ENCODE measurements at regions not wholly inside any gene's neighbourhood (a gene's known extent, or its start where the extent isn't known, plus 50 kb on each side); places are given as distances from the start of the nearest gene placed in this dataset.
A peak's percentile ranks its signal among the peaks of the same experiment; 100 is the strongest.

- no peak for DNase-seq (ENCODE audit: extremely low read depth, low read depth, low spot score)
Observed at GRCh38 chr14:46306267-46306666, 345.3 kb downstream of the RPL10L start.

DNA sequence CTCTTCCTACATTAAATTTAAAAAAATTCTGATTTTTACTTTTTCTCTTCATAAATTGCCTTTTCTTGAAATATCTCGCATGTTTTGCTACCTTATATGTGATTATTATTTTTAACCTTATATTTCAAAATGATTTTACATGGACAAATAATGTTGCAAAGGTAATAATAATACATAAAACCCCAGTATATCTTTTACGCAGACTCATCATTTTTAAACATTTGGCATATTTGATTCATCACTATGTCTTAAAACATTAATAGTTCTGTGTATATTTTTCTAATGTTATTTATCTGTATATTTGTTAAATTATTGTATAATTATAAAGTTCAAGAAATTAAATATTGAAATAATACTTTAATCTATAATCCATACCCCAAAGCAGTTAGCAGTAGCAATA, 350.8 kb downstream of the RPL10L start:
- DNase-seq (ENCODE audit: extremely low read depth, low read depth, low spot score): no peak

- no peak for DNase-seq (ENCODE audit: extremely low read depth, low read depth, low spot score)
Observed at GRCh38 chr14:46290706-46291105, 360.9 kb downstream of the RPL10L start.

DNA sequence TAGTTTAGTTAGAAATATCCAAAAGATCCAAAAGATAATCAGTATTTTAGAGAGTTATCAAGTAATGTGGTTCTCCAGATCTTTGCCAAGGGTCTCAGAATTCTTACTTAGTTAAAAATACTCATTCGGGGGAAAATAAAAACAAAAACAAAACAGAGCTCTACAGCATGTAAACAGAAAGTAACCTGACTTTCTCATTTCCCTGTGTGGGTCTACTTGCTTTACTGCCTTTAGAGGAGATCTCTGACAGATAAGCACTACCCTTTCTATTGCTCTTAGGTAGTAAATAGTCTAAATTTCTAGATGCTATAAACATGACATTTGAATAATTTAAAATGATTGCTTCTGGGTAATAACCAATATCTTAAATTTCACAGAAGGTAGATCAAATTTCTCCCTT, 371.8 kb downstream of the RPL10L start:
- no peak for DNase-seq (ENCODE audit: extremely low read depth, low read depth, low spot score)

DNA sequence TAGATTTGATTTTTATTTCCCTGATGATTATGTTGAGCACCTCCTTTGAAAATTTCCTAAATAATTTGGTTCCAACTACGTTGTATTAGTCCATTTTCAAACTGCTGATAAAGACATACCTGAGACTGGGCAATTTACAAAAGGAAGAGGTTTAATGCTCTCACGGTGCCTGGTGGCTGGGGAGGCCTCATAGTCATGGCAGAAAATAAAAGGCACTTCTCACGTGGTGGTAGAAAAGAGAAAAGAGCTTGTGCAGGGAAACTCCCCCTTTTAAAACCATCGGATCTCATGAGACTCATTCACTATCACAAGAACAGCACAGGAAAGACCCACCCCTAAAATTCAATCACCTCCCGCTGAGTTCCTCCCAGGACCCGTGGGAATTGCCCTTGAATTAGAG, 372.3 kb downstream of the RPL10L start:
- no peak for DNase-seq (ENCODE audit: extremely low read depth, low read depth, low spot score)

DNA sequence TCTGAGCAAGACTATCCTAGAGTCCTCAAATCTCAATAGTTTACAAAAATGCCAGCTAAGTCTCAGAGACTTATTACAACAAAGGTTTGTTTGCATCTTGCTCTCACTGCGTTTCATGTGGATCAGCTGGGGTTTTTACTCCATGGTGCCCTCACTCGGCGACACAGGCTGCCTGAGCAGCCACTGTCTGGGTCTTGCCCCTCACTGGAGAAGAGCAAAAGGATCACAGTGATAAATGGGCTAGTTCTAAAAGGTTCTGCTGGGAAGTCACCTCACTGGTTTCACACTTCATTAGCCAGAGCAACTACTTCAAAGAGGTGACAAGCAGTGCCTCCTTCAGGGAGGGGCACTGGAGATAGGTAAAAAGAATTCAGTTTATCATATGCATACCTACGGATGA, 392.0 kb downstream of the RPL10L start:
- no peak for DNase-seq (ENCODE audit: extremely low read depth, low read depth, low spot score)

GRCh38 chr14:46256381-46256780, 395.2 kb downstream of the RPL10L start:
- no peak for DNase-seq (ENCODE audit: extremely low read depth, low read depth, low spot score)

- DNase-seq (ENCODE audit: extremely low read depth, low read depth, low spot score): peak; percentile 4
Observed at GRCh38 chr14:46250113-46250703, 401.4 kb downstream of the RPL10L start.

DNA sequence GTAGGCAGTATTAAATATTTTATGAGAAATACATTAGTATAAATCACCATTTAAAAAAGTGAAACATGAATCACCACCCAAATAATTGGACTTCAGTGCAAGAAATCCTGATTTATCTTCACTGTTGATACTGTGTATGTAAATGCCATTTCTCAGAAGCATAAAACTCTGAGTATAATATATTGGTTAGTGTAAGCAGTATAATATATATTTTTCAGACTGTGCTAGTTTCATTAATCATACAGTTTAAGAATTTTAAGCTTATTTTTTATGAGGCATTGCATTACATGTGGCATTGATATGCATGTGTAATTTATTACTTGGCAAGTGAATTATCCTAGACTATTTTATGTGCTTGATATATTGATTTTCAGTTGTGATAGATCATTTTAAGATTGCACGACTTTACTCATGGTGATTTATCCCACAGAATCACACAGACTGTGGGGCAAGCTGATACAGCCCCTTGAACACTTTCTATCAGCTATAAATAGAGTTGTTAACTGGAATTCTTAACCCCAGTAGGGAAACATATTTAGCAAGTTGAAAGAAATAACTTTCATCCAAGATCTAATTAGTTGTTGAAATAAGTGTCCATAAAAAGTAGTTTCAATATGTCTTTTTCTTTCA, 403.5 kb downstream of the RPL10L start:
- DNase-seq (ENCODE audit: extremely low read depth, low read depth, low spot score): no peak

GRCh38 chr14:46245276-46245675, 406.3 kb downstream of the RPL10L start:
- no peak for DNase-seq (ENCODE audit: extremely low read depth, low read depth, low spot score)

GRCh38 chr14:46233786-46234185, 417.8 kb downstream of the RPL10L start:
- no peak for DNase-seq (ENCODE audit: extremely low read depth, low read depth, low spot score)

GRCh38 chr14:46230540-46230939, 421.0 kb downstream of the RPL10L start:
- DNase-seq (ENCODE audit: extremely low read depth, low read depth, low spot score): no peak

GRCh38 chr14:46215801-46216200, 435.8 kb downstream of the RPL10L start:
- DNase-seq (ENCODE audit: extremely low read depth, low read depth, low spot score): no peak

- DNase-seq (ENCODE audit: extremely low read depth, low read depth, low spot score): no peak
Observed at GRCh38 chr14:46198676-46199075, 452.9 kb downstream of the RPL10L start.

- no peak for DNase-seq (ENCODE audit: extremely low read depth, low read depth, low spot score)
Observed at GRCh38 chr14:46197856-46198255, 453.7 kb downstream of the RPL10L start.

Measured in glomerular endothelial cell (primary cell).